Renal cortex interstitium (tissue), 11 donors: ENCODE measurements at regions not wholly inside any gene's neighbourhood (a gene's known extent, or its start where the extent isn't known, plus 50 kb on each side); places are given as distances from the start of the nearest gene placed in this dataset.

Source experiments
- DNase-seq, 11 donors: peaks; one replicate each; pipeline ENCODE4 v3.0.0-alpha.2; 2013; ENCODE audit warnings: low read depth in 9 of 11, low spot score in 4 of 11; ENCODE audit errors: extremely low read depth in 1 of 11

DNA sequence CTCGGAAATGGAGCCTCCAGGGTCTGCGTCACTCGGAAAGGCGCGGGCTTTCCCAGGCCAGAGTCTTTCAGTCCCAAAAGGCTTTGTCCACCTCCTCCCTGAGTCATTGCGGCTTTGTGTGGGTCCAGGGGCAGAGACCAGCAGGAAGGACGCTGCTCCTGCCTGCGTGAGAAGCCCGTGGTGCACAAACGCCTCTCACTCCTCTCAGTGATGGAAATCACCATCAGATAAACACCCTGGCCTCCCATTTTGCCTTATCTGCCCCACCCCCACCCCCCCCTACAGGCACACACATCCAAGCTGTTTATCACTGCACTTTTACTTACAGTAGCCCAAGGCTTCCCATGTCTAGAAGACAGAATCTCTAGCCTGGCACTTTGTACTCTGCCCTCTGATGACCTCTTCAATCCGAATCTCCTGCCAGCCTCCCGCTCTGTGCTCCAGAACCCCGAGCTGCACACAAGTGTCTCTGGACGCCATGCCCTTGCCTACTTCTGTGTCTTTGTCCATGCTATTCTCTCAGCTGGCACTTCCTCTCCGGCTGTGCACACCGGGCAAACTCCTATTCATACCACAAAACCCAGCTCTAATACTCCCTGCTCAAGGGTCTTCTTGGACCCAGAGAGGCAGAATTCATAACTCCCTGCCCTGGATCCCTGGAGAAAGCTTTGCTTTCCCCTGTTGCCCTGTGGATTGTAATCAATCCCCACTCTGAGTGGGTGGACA lies 954.6 kb downstream of the TBC1D22A start:
- DNase-seq, result no peak

GRCh38 chr22:47715866-47716578 lies 953.6 kb downstream of the TBC1D22A start:
- no peak for DNase-seq

DNA sequence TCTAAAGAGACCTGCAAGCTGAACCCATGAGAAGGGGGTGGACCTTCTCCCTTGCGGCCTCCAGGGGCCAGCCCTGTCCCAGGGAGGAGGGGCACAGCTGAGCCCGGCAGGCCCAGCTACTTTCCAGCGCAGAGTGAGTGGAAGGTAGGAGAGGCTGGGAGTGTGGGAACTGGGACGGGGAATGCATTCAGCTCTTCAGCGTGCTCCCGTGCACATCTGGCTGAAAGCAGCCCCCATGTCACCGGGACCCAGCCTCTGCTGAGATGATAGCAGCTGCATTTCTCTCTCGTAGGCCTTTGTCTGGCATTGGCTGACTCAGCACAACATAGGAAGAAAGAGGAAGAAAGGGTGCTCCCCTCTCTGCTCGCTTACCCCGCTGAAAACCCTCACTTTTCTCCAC lies 951.5 kb downstream of the TBC1D22A start:
- no peak for DNase-seq

- no peak for DNase-seq
These were observed 947.7 kb downstream of the TBC1D22A start for GRCh38 chr22:47710135-47710534.

- no peak for DNase-seq
These were observed 942.9 kb downstream of the TBC1D22A start for GRCh38 chr22:47705350-47705749.

DNA sequence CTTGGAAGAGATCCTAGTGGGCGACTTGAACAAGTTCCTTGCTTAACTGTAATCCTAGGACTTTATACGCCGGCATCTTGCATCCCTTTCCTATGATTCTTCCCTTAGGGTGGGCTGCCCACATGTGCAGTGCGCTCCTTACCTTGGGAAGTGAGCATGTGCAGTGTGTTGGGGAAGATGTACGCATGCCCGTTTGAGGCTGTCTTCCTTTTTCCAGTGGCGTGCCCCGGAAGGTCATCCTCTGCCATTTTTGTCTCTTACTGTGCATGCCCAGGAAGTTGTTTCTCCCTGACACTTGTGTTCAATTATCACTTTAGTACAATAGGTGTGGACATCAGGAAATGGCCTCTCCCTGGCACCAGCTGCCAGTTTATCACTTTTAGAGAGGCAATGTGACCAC lies 936.5 kb downstream of the TBC1D22A start:
- DNase-seq, result no peak

DNA sequence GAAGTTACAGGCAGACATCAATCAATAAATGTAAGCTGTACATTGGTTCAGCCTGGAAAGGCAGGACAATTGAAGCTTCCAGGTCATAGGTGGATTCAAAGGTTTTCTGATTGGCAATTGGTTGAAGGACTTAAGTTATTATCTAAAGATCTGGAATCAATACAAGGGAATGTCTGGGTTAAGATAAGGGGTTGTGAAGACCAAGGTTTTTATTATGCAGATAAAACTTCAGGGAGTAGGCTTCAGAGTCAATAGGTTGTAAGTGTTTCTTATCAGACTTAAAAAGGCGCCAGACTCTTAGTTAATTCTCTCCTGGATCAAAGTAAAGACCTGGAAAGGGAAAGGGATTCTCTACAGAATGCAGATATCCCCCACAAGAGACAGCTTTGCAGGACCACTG lies 935.4 kb downstream of the TBC1D22A start:
- no peak for DNase-seq

DNA sequence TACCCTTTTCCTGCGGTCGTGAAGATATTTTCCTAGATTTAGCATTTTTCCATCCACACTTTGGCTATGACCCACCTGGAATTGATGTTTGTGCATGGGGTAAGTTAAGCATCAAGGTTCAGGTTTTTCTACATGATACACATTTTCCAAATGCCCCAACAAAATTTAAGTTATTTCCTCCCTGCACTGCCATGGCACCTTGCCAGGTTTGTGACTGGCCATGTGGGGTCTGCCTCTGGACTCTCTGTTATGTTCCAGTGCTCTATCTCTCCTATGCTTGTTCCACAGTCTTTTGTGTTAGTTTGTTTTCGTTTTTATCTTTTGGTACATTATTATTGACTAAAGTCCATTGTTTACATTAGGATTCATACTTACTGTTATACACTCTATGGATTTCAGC lies 934.3 kb downstream of the TBC1D22A start:
- DNase-seq, result no peak

DNA sequence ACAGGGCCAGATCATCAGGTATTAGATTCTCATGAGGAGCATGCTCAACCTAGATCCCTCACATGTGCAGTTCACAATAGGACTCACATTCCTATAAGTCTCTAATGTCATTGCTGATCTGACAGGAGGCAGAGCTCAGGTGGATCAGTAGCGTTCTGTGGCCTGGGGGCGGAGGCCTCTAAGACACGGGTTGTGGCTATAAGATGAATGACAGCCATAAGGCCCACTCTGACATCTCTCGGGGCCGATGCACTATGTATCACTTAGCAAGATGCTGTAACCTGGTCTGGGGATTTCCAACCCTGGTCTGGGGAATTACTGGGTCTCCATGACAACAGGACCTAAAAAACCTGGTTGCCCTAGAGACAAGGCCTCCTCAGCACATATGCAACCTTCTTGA lies 932.7 kb downstream of the TBC1D22A start:
- DNase-seq, result no peak

GRCh38 chr22:47694536-47695130 lies 932.2 kb downstream of the TBC1D22A start:
- no peak for DNase-seq

DNA sequence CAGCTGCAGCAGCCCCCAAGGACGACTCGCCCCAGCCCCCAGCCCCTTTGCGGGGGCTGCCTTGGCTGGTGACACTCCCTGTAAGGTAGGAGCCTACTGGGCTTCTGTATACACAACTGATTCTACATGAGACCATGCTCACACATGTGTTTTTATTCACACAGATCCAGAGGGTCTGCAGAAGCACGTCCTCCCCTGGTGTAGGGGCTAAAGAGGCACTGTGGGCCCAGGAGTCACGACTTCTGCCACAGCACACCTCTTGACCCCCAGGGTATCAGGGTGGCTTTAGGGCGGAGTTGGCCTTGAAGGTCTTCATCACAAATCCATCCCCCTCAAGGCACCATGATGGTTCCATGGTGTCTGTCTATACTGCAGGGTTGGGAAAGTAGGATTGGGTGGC lies 931.2 kb downstream of the TBC1D22A start:
- DNase-seq, result no peak

DNA sequence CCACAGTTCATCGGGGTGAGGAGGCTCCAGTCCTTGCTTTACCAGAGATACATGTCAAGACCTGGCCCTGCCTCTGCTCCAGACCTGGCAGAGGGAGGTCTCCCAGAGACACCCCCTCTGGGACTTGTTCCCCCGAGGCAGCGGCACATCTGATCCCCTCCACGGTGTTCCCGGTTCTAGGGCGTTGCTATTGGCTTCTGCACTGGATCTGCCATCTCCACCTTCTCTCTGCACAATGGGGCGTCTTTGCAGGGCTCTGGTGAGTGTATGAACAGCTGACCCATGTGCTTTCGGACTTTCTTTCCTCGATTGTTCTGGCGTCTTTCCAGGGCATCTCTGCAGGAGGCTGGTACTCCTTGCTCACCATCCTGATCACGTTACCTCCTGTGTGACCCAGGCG lies 930.4 kb downstream of the TBC1D22A start:
- no peak for DNase-seq

- DNase-seq, result no peak
These were observed 928.9 kb downstream of the TBC1D22A start for GRCh38 chr22:47691152-47691895.

GRCh38 chr22:47690586-47690985 lies 928.1 kb downstream of the TBC1D22A start:
- DNase-seq, result no peak

- DNase-seq, result no peak
These were observed 927.7 kb downstream of the TBC1D22A start for GRCh38 chr22:47690166-47690565.

DNA sequence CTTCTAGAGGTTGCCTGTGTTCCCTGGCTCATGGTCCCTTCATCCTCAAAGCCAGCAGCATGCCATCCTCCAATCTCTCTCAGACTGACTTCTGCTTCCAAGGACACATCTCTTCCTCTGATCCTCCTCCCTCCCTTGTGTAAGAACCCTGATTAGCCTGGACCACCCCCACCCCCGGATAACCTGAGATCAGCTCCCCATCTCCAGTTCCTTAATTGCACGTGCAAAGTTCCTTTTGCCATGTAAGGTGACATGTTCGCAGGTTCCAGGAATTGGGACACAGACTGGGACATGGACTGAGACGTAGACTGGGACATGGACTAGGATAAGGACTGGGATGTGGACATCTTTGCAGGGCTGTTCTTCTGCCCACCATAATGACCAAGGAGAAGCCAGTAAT lies 925.3 kb downstream of the TBC1D22A start:
- DNase-seq, result no peak

DNA sequence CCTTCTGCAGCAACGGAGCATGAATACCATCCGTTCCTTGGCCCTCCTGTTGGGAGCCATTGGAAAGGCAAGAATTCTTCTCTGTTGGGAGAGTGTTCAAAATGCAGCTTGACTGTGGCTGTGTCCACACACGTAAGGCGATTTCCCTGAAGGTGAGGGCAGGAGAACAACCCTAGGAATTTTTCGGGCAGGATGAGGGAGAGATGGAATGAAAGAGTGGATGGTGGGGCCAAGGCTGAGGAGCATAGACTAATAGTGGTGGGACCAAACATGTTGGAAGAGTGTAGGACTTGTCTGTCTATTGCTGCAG lies 924.9 kb downstream of the TBC1D22A start:
- DNase-seq, result no peak

DNA sequence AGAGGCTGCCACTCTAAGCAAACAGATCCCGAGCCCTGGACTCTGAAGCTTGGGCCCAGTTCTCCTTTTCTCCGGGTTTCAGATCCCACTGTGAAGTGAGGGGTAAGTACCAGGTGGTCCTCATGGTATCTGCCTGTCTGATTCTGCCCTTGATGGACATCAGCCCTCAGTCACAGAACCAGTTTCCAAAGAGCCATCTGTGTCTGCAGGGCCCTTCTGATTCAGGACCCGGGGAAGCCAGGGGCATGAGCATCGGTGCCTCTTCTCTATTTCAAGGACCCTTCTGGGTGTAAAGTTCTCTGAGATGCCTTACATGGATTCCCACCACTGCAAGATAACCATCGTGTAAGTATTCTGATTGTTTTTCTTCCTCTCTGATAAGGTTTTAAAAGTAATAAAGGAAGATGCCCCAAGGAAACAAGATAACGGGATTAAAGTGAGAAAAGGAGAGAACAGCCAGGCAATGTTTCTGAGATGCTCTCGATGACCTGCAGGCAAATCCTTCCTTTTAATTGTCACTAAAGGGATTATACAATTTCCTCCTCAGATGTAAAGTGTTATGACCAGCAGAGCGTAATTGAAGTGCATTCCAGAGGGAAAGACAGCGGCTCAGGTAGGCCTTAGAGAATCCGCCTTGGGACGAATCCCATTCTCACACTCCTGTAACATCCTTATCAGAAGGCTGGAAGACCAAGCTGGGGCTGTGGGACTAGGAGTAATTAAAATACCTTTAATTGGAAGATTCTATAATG lies 924.3 kb downstream of the TBC1D22A start:
- no peak for DNase-seq

- DNase-seq, result no peak
These were observed 919.1 kb downstream of the TBC1D22A start for GRCh38 chr22:47681411-47682165.
